ENCODE measurements at regions not wholly inside any gene's neighbourhood (a gene's known extent, or its start where the extent isn't known, plus 50 kb on each side); places are given as distances from the start of the nearest gene placed in this dataset.

GRCh38 chr1:81654657-81655056 is 146.1 kb upstream of the ADGRL2 start:
- no peak for DNase-seq (ENCODE audit: low spot score)
- in situ Hi-C loops (cut with MboI; ENCODE audit: low sequenced_read_pairs, unreplicated experiment): no loop called here
- TF ChIP-seq CTCF (IDR thresholded peaks at IDR 0.05; ENCODE audit: borderline replicate concordance, control extremely low read depth, extremely low read depth, insufficient read depth, missing control alignments): no peak

GRCh38 chr1:81654147-81654546 is 146.6 kb upstream of the ADGRL2 start:
- in situ Hi-C loops (cut with MboI; ENCODE audit: low sequenced_read_pairs, unreplicated experiment): no loop called here
- DNase-seq (ENCODE audit: low spot score): no peak
- no peak for TF ChIP-seq CTCF (IDR thresholded peaks at IDR 0.05; ENCODE audit: borderline replicate concordance, control extremely low read depth, extremely low read depth, insufficient read depth, missing control alignments)

- no peak for DNase-seq (ENCODE audit: low spot score)
- in situ Hi-C loops (cut with MboI; ENCODE audit: low sequenced_read_pairs, unreplicated experiment): no loop called here
These were observed 150.0 kb upstream of the ADGRL2 start for GRCh38 chr1:81650776-81651175.

GRCh38 chr1:81635816-81636215 is 164.9 kb upstream of the ADGRL2 start:
- no peak for DNase-seq (ENCODE audit: low spot score)

More at GRCh38 chr1:81650776-81651175, 150.0 kb upstream of the ADGRL2 start:
- no peak for TF ChIP-seq CTCF (IDR thresholded peaks at IDR 0.05; ENCODE audit: borderline replicate concordance, control extremely low read depth, extremely low read depth, insufficient read depth, missing control alignments)

GRCh38 chr1:81634294-81634693 is 166.4 kb upstream of the ADGRL2 start:
- TF ChIP-seq CTCF (IDR thresholded peaks at IDR 0.05; ENCODE audit: borderline replicate concordance, control extremely low read depth, extremely low read depth, insufficient read depth, missing control alignments): no peak
- in situ Hi-C loops (cut with MboI; ENCODE audit: low sequenced_read_pairs, unreplicated experiment): no loop called here
- DNase-seq (ENCODE audit: low spot score): no peak

More at GRCh38 chr1:81635816-81636215, 164.9 kb upstream of the ADGRL2 start:
- in situ Hi-C loops (cut with MboI; ENCODE audit: low sequenced_read_pairs, unreplicated experiment): no loop called here
- no peak for TF ChIP-seq CTCF (IDR thresholded peaks at IDR 0.05; ENCODE audit: borderline replicate concordance, control extremely low read depth, extremely low read depth, insufficient read depth, missing control alignments)

GRCh38 chr1:81619156-81619555 is 181.6 kb upstream of the ADGRL2 start:
- DNase-seq (ENCODE audit: low spot score): no peak
- TF ChIP-seq CTCF (IDR thresholded peaks at IDR 0.05; ENCODE audit: borderline replicate concordance, control extremely low read depth, extremely low read depth, insufficient read depth, missing control alignments): no peak
- in situ Hi-C loops (cut with MboI; ENCODE audit: low sequenced_read_pairs, unreplicated experiment): no loop called here

- TF ChIP-seq CTCF (IDR thresholded peaks at IDR 0.05; ENCODE audit: borderline replicate concordance, control extremely low read depth, extremely low read depth, insufficient read depth, missing control alignments): no peak
- no peak for DNase-seq (ENCODE audit: low spot score)
- in situ Hi-C loops (cut with MboI; ENCODE audit: low sequenced_read_pairs, unreplicated experiment): no loop called here
These were observed 182.4 kb upstream of the ADGRL2 start for GRCh38 chr1:81618376-81618775.
